ENCODE measurements at regions not wholly inside any gene's neighbourhood (a gene's known extent, or its start where the extent isn't known, plus 50 kb on each side); places are given as distances from the start of the nearest gene placed in this dataset.

DNA sequence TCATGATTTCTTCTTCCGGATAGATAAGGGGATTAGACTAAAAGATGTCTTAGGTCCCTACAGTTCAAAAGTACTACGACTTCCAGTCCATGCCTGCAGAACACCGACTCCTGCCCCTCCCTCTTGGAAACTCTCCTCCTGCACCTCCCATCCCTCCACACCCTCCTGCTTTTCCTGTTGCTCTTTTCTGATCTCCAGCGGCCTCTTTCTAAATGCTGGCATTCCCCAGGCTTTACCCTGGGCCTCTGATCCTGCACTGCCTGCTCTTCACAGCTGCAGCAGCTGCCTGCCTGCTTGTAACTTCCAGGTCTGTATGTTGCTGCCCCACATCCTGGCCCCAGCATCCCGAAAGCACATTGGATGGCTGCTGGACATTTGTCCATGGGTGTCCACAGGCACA is 154.2 kb downstream of the KCNJ12 start:
- H2AK5ac ChIP-seq (ENCODE audit: insufficient read length, low read length): no peak overlapping the region
- no peak overlapping the region for H2BK15ac ChIP-seq (ENCODE audit: low read depth, low read length)
- TF ChIP-seq, protein P1, sequence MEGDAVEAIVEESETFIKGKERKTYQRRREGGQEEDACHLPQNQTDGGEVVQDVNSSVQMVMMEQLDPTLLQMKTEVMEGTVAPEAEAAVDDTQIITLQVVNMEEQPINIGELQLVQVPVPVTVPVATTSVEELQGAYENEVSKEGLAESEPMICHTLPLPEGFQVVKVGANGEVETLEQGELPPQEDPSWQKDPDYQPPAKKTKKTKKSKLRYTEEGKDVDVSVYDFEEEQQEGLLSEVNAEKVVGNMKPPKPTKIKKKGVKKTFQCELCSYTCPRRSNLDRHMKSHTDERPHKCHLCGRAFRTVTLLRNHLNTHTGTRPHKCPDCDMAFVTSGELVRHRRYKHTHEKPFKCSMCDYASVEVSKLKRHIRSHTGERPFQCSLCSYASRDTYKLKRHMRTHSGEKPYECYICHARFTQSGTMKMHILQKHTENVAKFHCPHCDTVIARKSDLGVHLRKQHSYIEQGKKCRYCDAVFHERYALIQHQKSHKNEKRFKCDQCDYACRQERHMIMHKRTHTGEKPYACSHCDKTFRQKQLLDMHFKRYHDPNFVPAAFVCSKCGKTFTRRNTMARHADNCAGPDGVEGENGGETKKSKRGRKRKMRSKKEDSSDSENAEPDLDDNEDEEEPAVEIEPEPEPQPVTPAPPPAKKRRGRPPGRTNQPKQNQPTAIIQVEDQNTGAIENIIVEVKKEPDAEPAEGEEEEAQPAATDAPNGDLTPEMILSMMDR (conservative IDR thresholded peaks at IDR 0.05): no peak
- no peak overlapping the region for H2BK5ac ChIP-seq (ENCODE audit: insufficient read length, low read length)
- H3K4ac ChIP-seq (ENCODE audit: low read depth, low read length): no peak overlapping the region
- no peaks in the 10 kb centered on the region for H3K4me1 ChIP-seq (ENCODE audit: insufficient read depth, low read length)
- no peak overlapping the region for H3K4me2 ChIP-seq (ENCODE audit: insufficient read depth, insufficient read length, low read length)
- no peak overlapping the region for H2BK120ac ChIP-seq (ENCODE audit: low read depth, low read length, poor library complexity, severe bottlenecking)
- H3K14ac ChIP-seq (ENCODE audit: insufficient read depth, low read length): no peak overlapping the region
- Mint-ChIP-seq H3K27ac (no peak overlapping the region), H3K27me3 (ENCODE audit: low read depth) (peaks cover 1% of the 10 kb centered on the region; the same call in 1 of the 2 replicates), H3K9me3 (peaks cover 9 to 25% of the 10 kb centered on the region in 2 experiments), H3K4me3 (no peak overlapping the region), H3K4me1 (peaks cover 5 to 6% of the 10 kb centered on the region in 2 experiments), H3K36me3 (ENCODE audit: insufficient read depth in 1 of 3, low read depth in 3 of 3) (peaks cover 6 to 7% (median 7%) of the 10 kb centered on the region in 3 experiments)
- H2AFZ ChIP-seq (ENCODE audit: low read length): no peak overlapping the region
- no peaks in the 10 kb centered on the region for H3K23me2 ChIP-seq (ENCODE audit: insufficient read length, low read depth, low read length, poor library complexity, severe bottlenecking)
- no peaks in the 10 kb centered on the region for H3K27me3 ChIP-seq (ENCODE audit: insufficient read depth, low read length)
- H3T11ph ChIP-seq (ENCODE audit: low read length): no peak overlapping the region
- no peak overlapping the region for H3K18ac ChIP-seq (ENCODE audit: insufficient read length, low read depth, low read length)
- peaks cover 6% of the 10 kb centered on the region for H3K9me3 ChIP-seq (ENCODE audit: control insufficient read depth, low read depth, low read length)
- no peaks in the 10 kb centered on the region for H3K79me2 ChIP-seq (ENCODE audit: insufficient read depth, low read length)
- no peak overlapping the region for H3K23ac ChIP-seq (ENCODE audit: insufficient read length, low read depth, low read length)
- H3K27ac ChIP-seq (ENCODE audit: insufficient read length, low read depth, low read length): no peak overlapping the region
- H4K8ac ChIP-seq (replicated peaks; ENCODE audit: insufficient read length, low read depth, low read length): no peak overlapping the region
- H4K91ac ChIP-seq (ENCODE audit: insufficient read length, low read depth, low read length): no peak overlapping the region
- no peak overlapping the region for H4K5ac ChIP-seq (ENCODE audit: insufficient read length, low read depth, low read length)
- H3K9ac ChIP-seq (ENCODE audit: extremely low read depth, insufficient read length, low read length): no peak overlapping the region
- peaks cover 2% of the 10 kb centered on the region for H4K20me1 ChIP-seq (ENCODE audit: control insufficient read depth, insufficient read depth, insufficient read length)
- WGBS (ENCODE audit: extremely low coverage, insufficient read length, low lambda C conversion rate): no CpG with 5 or more reads among the region's 5 CpGs
- H3K79me1 ChIP-seq (ENCODE audit: insufficient read depth, low read depth, low read length, poor library complexity, severe bottlenecking): no peaks in the 10 kb centered on the region
- no peak for DNase-seq
- no peak overlapping the region for H2BK20ac ChIP-seq (ENCODE audit: low read depth, low read length, poor library complexity, severe bottlenecking)
- H3K56ac ChIP-seq (ENCODE audit: insufficient read length, low read depth, low read length): no peak overlapping the region
- H2BK12ac ChIP-seq (ENCODE audit: insufficient read length, low read depth, low read length): no peak overlapping the region

All from H9 (cell line).